ENCODE measurements at regions not wholly inside any gene's neighbourhood (a gene's known extent, or its start where the extent isn't known, plus 50 kb on each side); places are given as distances from the start of the nearest gene placed in this dataset.

- Mint-ChIP-seq H3K36me3 (ENCODE audit: low read depth) (no peaks in the 10 kb centered on the region), H3K27me3 (peaks cover 2% of the 10 kb centered on the region), H3K4me3 (no peak overlapping the region), H3K27ac (no peak overlapping the region), H3K4me1 (no peaks in the 10 kb centered on the region), H3K9me3 (ENCODE audit: low read depth) (no peaks in the 10 kb centered on the region)
- intact Hi-C loops (cut with DNase I, micrococcal nuclease) = no loop called here
- DNase-seq = no peak
- no peak for ATAC-seq
- CTCF ChIA-PET = no interaction called here
- POLR2A ChIA-PET = no interaction called here
Observed at GRCh38 chr5:2621631-2622030, 129.8 kb downstream of the IRX2 start.

- Mint-ChIP-seq H3K4me3 (no peak overlapping the region), H3K27ac (no peak overlapping the region), H3K36me3 (ENCODE audit: low read depth) (no peaks in the 10 kb centered on the region), H3K9me3 (ENCODE audit: low read depth) (no peaks in the 10 kb centered on the region), H3K27me3 (peaks cover 2% of the 10 kb centered on the region), H3K4me1 (no peaks in the 10 kb centered on the region)
- intact Hi-C loops (cut with DNase I, micrococcal nuclease) = no loop called here
- DNase-seq (no peak), ATAC-seq (no peak)
- ChIA-PET POLR2A (no interaction called here), CTCF (no interaction called here)
Observed at GRCh38 chr5:2619216-2619615, 132.3 kb downstream of the IRX2 start.

GRCh38 chr5:2617461-2617860 is 134.0 kb downstream of the IRX2 start:
- no peak for ATAC-seq
- POLR2A ChIA-PET = no interaction called here

GRCh38 chr5:2615917-2616316 is 135.6 kb downstream of the IRX2 start:
- POLR2A ChIA-PET = no interaction called here
- ATAC-seq (no peak), DNase-seq (no peak)
- peaks cover 2% of the 10 kb centered on the region for H3K27me3 Mint-ChIP-seq
- H3K4me1 Mint-ChIP-seq = no peaks in the 10 kb centered on the region
- CTCF ChIA-PET = no interaction called here
- intact Hi-C loops (cut with DNase I, micrococcal nuclease) = no loop called here
- H3K36me3 Mint-ChIP-seq (ENCODE audit: low read depth) = no peaks in the 10 kb centered on the region
- H3K9me3 Mint-ChIP-seq (ENCODE audit: low read depth) = no peaks in the 10 kb centered on the region
- H3K4me3 Mint-ChIP-seq = no peak overlapping the region
- no peak overlapping the region for H3K27ac Mint-ChIP-seq

More at GRCh38 chr5:2617461-2617860, 134.0 kb downstream of the IRX2 start:
- no peak for DNase-seq
- Mint-ChIP-seq H3K36me3 (ENCODE audit: low read depth) (no peaks in the 10 kb centered on the region), H3K27ac (no peak overlapping the region), H3K4me3 (no peak overlapping the region), H3K4me1 (no peaks in the 10 kb centered on the region), H3K9me3 (ENCODE audit: low read depth) (no peaks in the 10 kb centered on the region), H3K27me3 (peaks cover 2% of the 10 kb centered on the region)
- CTCF ChIA-PET = no interaction called here
- intact Hi-C loops (cut with DNase I, micrococcal nuclease) = no loop called here

- Mint-ChIP-seq H3K9me3 (ENCODE audit: low read depth) (peaks cover 1% of the 10 kb centered on the region), H3K4me1 (no peaks in the 10 kb centered on the region), H3K36me3 (ENCODE audit: low read depth) (no peaks in the 10 kb centered on the region), H3K27ac (no peak overlapping the region), H3K27me3 (peaks cover 2% of the 10 kb centered on the region), H3K4me3 (no peak overlapping the region)
- DNase-seq = no peak
- ChIA-PET CTCF (no interaction called here), POLR2A (no interaction called here)
- intact Hi-C loops (cut with DNase I, micrococcal nuclease) = no loop called here
- no peak for ATAC-seq
Observed at GRCh38 chr5:2614571-2614970, 136.9 kb downstream of the IRX2 start.

GRCh38 chr5:2611659-2612058 is 139.8 kb downstream of the IRX2 start:
- ChIA-PET CTCF (no interaction called here), POLR2A (no interaction called here)
- peaks cover 1% of the 10 kb centered on the region for H3K9me3 Mint-ChIP-seq (ENCODE audit: low read depth)
- H3K27ac Mint-ChIP-seq = no peak overlapping the region
- H3K36me3 Mint-ChIP-seq (ENCODE audit: low read depth) = no peaks in the 10 kb centered on the region
- DNase-seq = no peak
- H3K4me1 Mint-ChIP-seq = no peaks in the 10 kb centered on the region
- ATAC-seq = no peak
- H3K4me3 Mint-ChIP-seq = no peak overlapping the region
- no peaks in the 10 kb centered on the region for H3K27me3 Mint-ChIP-seq
- intact Hi-C loops (cut with DNase I, micrococcal nuclease) = no loop called here

- H3K27me3 Mint-ChIP-seq = no peaks in the 10 kb centered on the region
- ATAC-seq = no peak
- H3K4me1 Mint-ChIP-seq = no peaks in the 10 kb centered on the region
- no peak overlapping the region for H3K4me3 Mint-ChIP-seq
- intact Hi-C loops (cut with DNase I, micrococcal nuclease) = no loop called here
- H3K9me3 Mint-ChIP-seq (ENCODE audit: low read depth) = peaks cover 1% of the 10 kb centered on the region
- ChIA-PET POLR2A (no interaction called here), CTCF (no interaction called here)
- H3K36me3 Mint-ChIP-seq (ENCODE audit: low read depth) = no peaks in the 10 kb centered on the region
- no peak for DNase-seq
- no peak overlapping the region for H3K27ac Mint-ChIP-seq
Observed at GRCh38 chr5:2610986-2611385, 140.5 kb downstream of the IRX2 start.

- no peak overlapping the region for H3K27ac Mint-ChIP-seq
Observed at GRCh38 chr5:2608391-2608790, 143.1 kb downstream of the IRX2 start.

GRCh38 chr5:2607598-2607997 is 143.9 kb downstream of the IRX2 start:
- H3K27ac Mint-ChIP-seq = no peak overlapping the region
- CTCF ChIA-PET = interaction anchor here (1.2 kb wide), 1 partner anchor 22 kb away, joined by 6 read pairs; no protein-coding TSS in a partner anchor

More at GRCh38 chr5:2608391-2608790, 143.1 kb downstream of the IRX2 start:
- POLR2A ChIA-PET = no interaction called here
- ATAC-seq = no peak
- Mint-ChIP-seq H3K4me3 (no peak overlapping the region), H3K27me3 (no peaks in the 10 kb centered on the region), H3K36me3 (ENCODE audit: low read depth) (no peaks in the 10 kb centered on the region), H3K4me1 (no peaks in the 10 kb centered on the region), H3K9me3 (ENCODE audit: low read depth) (peaks cover 1% of the 10 kb centered on the region)
- no peak for DNase-seq
- CTCF ChIA-PET = interaction anchor here (1.2 kb wide), 1 partner anchor 22 kb away, joined by 6 read pairs; no protein-coding TSS in a partner anchor
- intact Hi-C loops (cut with DNase I, micrococcal nuclease) = no loop called here

GRCh38 chr5:2603272-2603575 is 148.3 kb downstream of the IRX2 start:
- Mint-ChIP-seq H3K27me3 (no peaks in the 10 kb centered on the region), H3K27ac (no peak overlapping the region), H3K4me3 (no peak overlapping the region), H3K36me3 (ENCODE audit: low read depth) (no peaks in the 10 kb centered on the region), H3K9me3 (ENCODE audit: low read depth) (no peaks in the 10 kb centered on the region), H3K4me1 (no peaks in the 10 kb centered on the region)
- DNase-seq = no peak
- ATAC-seq = no peak
- intact Hi-C loops (cut with DNase I, micrococcal nuclease) = no loop called here
- ChIA-PET CTCF (no interaction called here), POLR2A (no interaction called here)

More at GRCh38 chr5:2607598-2607997, 143.9 kb downstream of the IRX2 start:
- peaks cover 1% of the 10 kb centered on the region for H3K9me3 Mint-ChIP-seq (ENCODE audit: low read depth)
- no peaks in the 10 kb centered on the region for H3K36me3 Mint-ChIP-seq (ENCODE audit: low read depth)
- DNase-seq (no peak), ATAC-seq (no peak)
- intact Hi-C loops (cut with DNase I, micrococcal nuclease) = no loop called here
- no peaks in the 10 kb centered on the region for H3K4me1 Mint-ChIP-seq
- no peak overlapping the region for H3K4me3 Mint-ChIP-seq
- no peaks in the 10 kb centered on the region for H3K27me3 Mint-ChIP-seq
- POLR2A ChIA-PET = no interaction called here

- ATAC-seq (no peak), DNase-seq (no peak)
- Mint-ChIP-seq H3K4me1 (no peaks in the 10 kb centered on the region), H3K27ac (no peak overlapping the region), H3K4me3 (no peak overlapping the region), H3K36me3 (ENCODE audit: low read depth) (no peaks in the 10 kb centered on the region), H3K27me3 (no peaks in the 10 kb centered on the region), H3K9me3 (ENCODE audit: low read depth) (no peaks in the 10 kb centered on the region)
- intact Hi-C loops (cut with DNase I, micrococcal nuclease) = no loop called here
- POLR2A ChIA-PET = no interaction called here
- CTCF ChIA-PET = no interaction called here
Observed at GRCh38 chr5:2602451-2603271, 148.8 kb downstream of the IRX2 start.

- no peaks in the 10 kb centered on the region for H3K9me3 Mint-ChIP-seq (ENCODE audit: low read depth)
Observed at GRCh38 chr5:2598503-2598902, 153.0 kb downstream of the IRX2 start.

More at GRCh38 chr5:2598503-2598902, 153.0 kb downstream of the IRX2 start:
- Mint-ChIP-seq H3K4me1 (no peaks in the 10 kb centered on the region), H3K27me3 (no peaks in the 10 kb centered on the region), H3K4me3 (no peak overlapping the region), H3K36me3 (ENCODE audit: low read depth) (no peaks in the 10 kb centered on the region), H3K27ac (no peak overlapping the region)
- ChIA-PET POLR2A (no interaction called here), CTCF (interaction anchor here (0.7 kb wide), 1 partner anchor 294 kb away, joined by 3 read pairs; no protein-coding TSS in a partner anchor)
- intact Hi-C loops (cut with DNase I, micrococcal nuclease) = no loop called here
- ATAC-seq (no peak), DNase-seq (no peak)

Measured in activated CD4-positive, alpha-beta T cell treated with anti-CD3 and anti-CD28 coated beads for 36 hours (primary cell).